GM12864 (cell line): ENCODE measurements at regions not wholly inside any gene's neighbourhood (a gene's known extent, or its start where the extent isn't known, plus 50 kb on each side); places are given as distances from the start of the nearest gene placed in this dataset.
"Not testable (repeated sequence)": the region's sequence is repeated elsewhere in the genome, so short reads cannot be mapped to it uniquely, and the experiment has no call there.

Experiments used
- DNase-seq: peaks from one replicate; pipeline ENCODE4 v3.0.0-alpha.2; 2011; ENCODE audit warnings: low read depth
- H3K4me3 ChIP-seq: 2 replicates; pipeline ENCODE4 v1.5.1; 2011; ENCODE audit warnings: mild to moderate bottlenecking, low read depth, low read length, control low read depth
- CTCF ChIP-seq: IDR thresholded peaks from 2 replicates; pipeline ENCODE4 v1.5.1; 2011; ENCODE audit warnings: low read depth, mild to moderate bottlenecking, moderate library complexity, low read length, control low read depth, inconsistent platforms; ENCODE audit errors: missing control alignments

GRCh38 chr16:21512280-21513192 is 86.8 kb upstream of the METTL9 start:
- not testable (repeated sequence) for DNase-seq, H3K4me3 ChIP-seq

GRCh38 chr16:21513337-21513741 is 86.0 kb upstream of the METTL9 start:
- DNase-seq, result not testable (repeated sequence)
- H3K4me3 ChIP-seq, result peak overlapping the region; percentile 50

- H3K4me3 ChIP-seq, result peak overlapping the region; percentile 50
These were observed 85.4 kb upstream of the METTL9 start for GRCh38 chr16:21513812-21514473.

GRCh38 chr16:21514474-21514840 is 84.9 kb upstream of the METTL9 start:
- not testable (repeated sequence) for DNase-seq
- peak overlapping the region; percentile 50; the same call in 1 of the 2 replicates for H3K4me3 ChIP-seq

More at GRCh38 chr16:21513812-21514473, 85.4 kb upstream of the METTL9 start:
- not testable (repeated sequence) for DNase-seq

- H3K4me3 ChIP-seq, result peak overlapping the region; percentile 28; the same call in 1 of the 2 replicates
- DNase-seq, result not testable (repeated sequence)
These were observed 82.7 kb upstream of the METTL9 start for GRCh38 chr16:21516705-21517040.

GRCh38 chr16:21517263-21517662 is 82.1 kb upstream of the METTL9 start:
- peak; percentile 64 for DNase-seq
- H3K4me3 ChIP-seq, result peak overlapping the region; percentile 37; the same call in 1 of the 2 replicates

GRCh38 chr16:21519361-21520133 is 79.8 kb upstream of the METTL9 start:
- peak overlapping the region; percentile 63 for H3K4me3 ChIP-seq
- not testable (repeated sequence) for DNase-seq

- H3K4me3 ChIP-seq, result peak overlapping the region; percentile 63
- peak; percentile 90 for DNase-seq
These were observed 79.0 kb upstream of the METTL9 start for GRCh38 chr16:21520134-21521047.

- H3K4me3 ChIP-seq, DNase-seq: not testable (repeated sequence)
These were observed 78.4 kb upstream of the METTL9 start for GRCh38 chr16:21521048-21521389.

- not testable (repeated sequence) for H3K4me3 ChIP-seq, DNase-seq
These were observed 77.8 kb upstream of the METTL9 start for GRCh38 chr16:21521390-21522143.

- DNase-seq, H3K4me3 ChIP-seq: not testable (repeated sequence)
These were observed 76.5 kb upstream of the METTL9 start for GRCh38 chr16:21522846-21523245.

- no peak for DNase-seq
- no peak overlapping the region for H3K4me3 ChIP-seq
- no peak for TF ChIP-seq CTCF
These were observed 75.8 kb upstream of the METTL9 start for GRCh38 chr16:21523411-21524067.
